ENCODE measurements at regions not wholly inside any gene's neighbourhood (a gene's known extent, or its start where the extent isn't known, plus 50 kb on each side); places are given as distances from the start of the nearest gene placed in this dataset.

- no peak for ATAC-seq
Measured at GRCh38 chr10:108775911-108776475, 1147.3 kb downstream of the XPNPEP1 start.

- ATAC-seq = no peak
Measured at GRCh38 chr10:108771106-108771505, 1152.2 kb downstream of the XPNPEP1 start.

GRCh38 chr10:108765794-108766193 lies 1157.5 kb downstream of the XPNPEP1 start:
- ATAC-seq = no peak

GRCh38 chr10:108757946-108758345 lies 1165.4 kb downstream of the XPNPEP1 start:
- no peak for ATAC-seq

GRCh38 chr10:108755646-108756045 lies 1167.7 kb downstream of the XPNPEP1 start:
- no peak for ATAC-seq

GRCh38 chr10:108753326-108753725 lies 1170.0 kb downstream of the XPNPEP1 start:
- no peak for ATAC-seq

- no peak for ATAC-seq
Measured at GRCh38 chr10:108749042-108749441, 1174.3 kb downstream of the XPNPEP1 start.

- ATAC-seq = no peak
Measured at GRCh38 chr10:108736111-108736510, 1187.2 kb downstream of the XPNPEP1 start.

- ATAC-seq = no peak
Measured at GRCh38 chr10:108735380-108735779, 1187.9 kb downstream of the XPNPEP1 start.

GRCh38 chr10:108721874-108722273 lies 1201.4 kb downstream of the XPNPEP1 start:
- ATAC-seq = no peak

GRCh38 chr10:108716352-108716751 lies 1207.0 kb downstream of the XPNPEP1 start:
- ATAC-seq = no peak

GRCh38 chr10:108709927-108710722 lies 1213.2 kb downstream of the XPNPEP1 start:
- no peak for ATAC-seq

- no peak for ATAC-seq
Measured at GRCh38 chr10:108708363-108708762, 1214.9 kb downstream of the XPNPEP1 start.

- no peak for ATAC-seq
Measured at GRCh38 chr10:108696792-108697477, 1226.4 kb downstream of the XPNPEP1 start.

- ATAC-seq = no peak
Measured at GRCh38 chr10:108691126-108691525, 1232.2 kb downstream of the XPNPEP1 start.

- ATAC-seq = no peak
Measured at GRCh38 chr10:108690530-108690929, 1232.8 kb downstream of the XPNPEP1 start.

- no peak for ATAC-seq
Measured at GRCh38 chr10:108689891-108690290, 1233.4 kb downstream of the XPNPEP1 start.

GRCh38 chr10:108688314-108688713 lies 1235.0 kb downstream of the XPNPEP1 start:
- no peak for ATAC-seq

- ATAC-seq = no peak
Measured at GRCh38 chr10:108685863-108686531, 1237.3 kb downstream of the XPNPEP1 start.

GRCh38 chr10:108684431-108684830 lies 1238.9 kb downstream of the XPNPEP1 start:
- ATAC-seq = no peak

GRCh38 chr10:108673741-108674140 lies 1249.6 kb downstream of the XPNPEP1 start:
- no peak for ATAC-seq

- no peak for ATAC-seq
Measured at GRCh38 chr10:108663587-108663986, 1259.7 kb downstream of the XPNPEP1 start.

- no peak for ATAC-seq
Measured at GRCh38 chr10:108662975-108663374, 1260.3 kb downstream of the XPNPEP1 start.
